ENCODE measurements at regions not wholly inside any gene's neighbourhood (a gene's known extent, or its start where the extent isn't known, plus 50 kb on each side); places are given as distances from the start of the nearest gene placed in this dataset.

DNA sequence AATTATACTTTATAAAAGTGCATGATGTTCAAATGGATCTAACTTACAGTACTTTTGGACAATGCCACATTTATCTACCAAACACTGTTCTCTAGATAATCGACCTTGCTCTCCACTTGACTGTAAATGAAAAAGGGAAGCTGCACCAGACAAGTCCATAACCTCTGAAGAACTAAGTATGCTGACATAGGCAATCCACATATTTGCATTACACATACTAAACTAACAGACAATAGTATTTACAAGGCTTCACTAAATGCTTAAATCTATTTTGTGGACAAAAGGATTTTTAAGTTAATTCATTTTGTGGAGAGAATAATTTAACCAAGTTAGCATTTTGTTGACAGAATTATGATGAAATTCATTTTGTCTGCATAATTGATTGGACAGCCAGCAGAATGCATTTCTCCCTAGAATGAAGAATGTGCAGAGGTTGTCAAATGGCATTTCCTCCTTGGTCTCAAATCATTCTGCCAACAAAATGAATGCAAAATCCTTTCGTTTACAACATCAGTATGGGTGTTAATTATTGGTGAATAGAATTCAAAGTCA, 520.9 kb downstream of the CPS1 start:
- TF ChIP-seq, protein P1, sequence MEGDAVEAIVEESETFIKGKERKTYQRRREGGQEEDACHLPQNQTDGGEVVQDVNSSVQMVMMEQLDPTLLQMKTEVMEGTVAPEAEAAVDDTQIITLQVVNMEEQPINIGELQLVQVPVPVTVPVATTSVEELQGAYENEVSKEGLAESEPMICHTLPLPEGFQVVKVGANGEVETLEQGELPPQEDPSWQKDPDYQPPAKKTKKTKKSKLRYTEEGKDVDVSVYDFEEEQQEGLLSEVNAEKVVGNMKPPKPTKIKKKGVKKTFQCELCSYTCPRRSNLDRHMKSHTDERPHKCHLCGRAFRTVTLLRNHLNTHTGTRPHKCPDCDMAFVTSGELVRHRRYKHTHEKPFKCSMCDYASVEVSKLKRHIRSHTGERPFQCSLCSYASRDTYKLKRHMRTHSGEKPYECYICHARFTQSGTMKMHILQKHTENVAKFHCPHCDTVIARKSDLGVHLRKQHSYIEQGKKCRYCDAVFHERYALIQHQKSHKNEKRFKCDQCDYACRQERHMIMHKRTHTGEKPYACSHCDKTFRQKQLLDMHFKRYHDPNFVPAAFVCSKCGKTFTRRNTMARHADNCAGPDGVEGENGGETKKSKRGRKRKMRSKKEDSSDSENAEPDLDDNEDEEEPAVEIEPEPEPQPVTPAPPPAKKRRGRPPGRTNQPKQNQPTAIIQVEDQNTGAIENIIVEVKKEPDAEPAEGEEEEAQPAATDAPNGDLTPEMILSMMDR (IDR thresholded peaks at IDR 0.05; ENCODE audit: borderline replicate concordance, extremely low read depth, low read length, poor library complexity, severe bottlenecking), result no peak
- TF ChIP-seq EZH2 (IDR thresholded peaks at IDR 0.05; ENCODE audit: borderline replicate concordance, low read depth, low read length, severe bottlenecking), result no peak

Measured in DND-41 (cell line).